ENCODE measurements at regions not wholly inside any gene's neighbourhood (a gene's known extent, or its start where the extent isn't known, plus 50 kb on each side); places are given as distances from the start of the nearest gene placed in this dataset.

DNA sequence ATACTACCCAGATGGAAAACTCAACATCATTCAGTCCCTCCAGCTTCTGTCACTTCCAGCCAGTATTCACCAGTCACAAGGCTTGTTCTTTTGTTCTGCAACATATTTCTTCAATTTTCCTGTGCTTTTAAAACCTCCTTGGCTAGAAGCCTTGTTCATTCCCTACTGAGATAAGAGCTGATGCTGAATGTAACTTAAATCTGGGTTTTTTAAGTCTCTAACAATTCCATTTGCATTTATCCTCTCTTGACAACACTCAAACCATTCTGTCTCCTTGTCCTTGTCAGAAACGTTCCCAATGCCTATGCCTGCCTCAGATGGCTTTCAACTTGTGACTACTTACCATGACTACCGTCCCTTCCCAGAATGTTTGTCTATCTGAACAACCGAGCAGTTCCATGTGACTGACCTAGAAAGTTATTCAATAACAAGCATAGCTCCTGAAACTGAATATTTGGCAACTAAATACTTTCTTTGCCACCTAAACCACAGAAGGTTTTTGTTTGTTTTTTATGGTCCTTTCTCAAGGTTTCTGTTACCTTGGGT is 682.9 kb upstream of the GALNTL6 start:
- no peak for DNase-seq

DNA sequence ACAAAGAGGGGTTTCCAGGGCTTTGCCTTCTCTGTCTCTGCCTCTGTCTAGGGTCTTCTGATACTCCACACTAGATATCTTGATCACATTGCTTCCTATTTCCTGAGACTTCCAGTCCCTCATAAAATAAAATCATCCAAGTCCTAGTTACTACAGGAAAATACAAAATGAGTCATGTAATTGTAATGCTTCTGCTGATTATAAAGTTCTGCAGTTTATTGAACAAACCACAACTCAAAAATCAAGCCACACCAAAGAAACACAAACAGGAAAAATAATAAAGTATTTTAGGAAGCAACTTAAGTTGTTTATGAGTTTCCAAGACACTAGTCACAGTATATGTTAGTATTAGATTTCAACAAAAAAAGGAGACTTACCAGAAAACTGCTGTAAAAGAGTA is 695.1 kb upstream of the GALNTL6 start:
- no peak for DNase-seq

DNA sequence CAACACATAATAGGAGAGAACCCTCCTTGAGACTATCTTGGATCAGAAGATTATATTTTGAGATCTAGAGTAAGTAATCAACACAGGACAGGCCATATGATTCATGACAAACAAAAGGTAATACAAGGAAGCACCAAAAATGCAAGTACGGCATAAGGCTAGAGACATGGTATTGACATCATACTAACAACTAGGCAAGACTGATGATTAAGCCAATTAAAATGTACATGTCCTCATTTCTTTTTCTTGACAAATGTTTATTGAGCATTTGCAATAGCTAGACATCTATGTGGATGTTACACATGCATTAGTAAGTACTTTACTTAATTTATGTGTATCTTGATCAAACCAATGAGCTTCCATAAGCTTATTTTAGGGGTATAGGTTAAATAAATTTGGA is 695.7 kb upstream of the GALNTL6 start:
- DNase-seq = no peak

DNA sequence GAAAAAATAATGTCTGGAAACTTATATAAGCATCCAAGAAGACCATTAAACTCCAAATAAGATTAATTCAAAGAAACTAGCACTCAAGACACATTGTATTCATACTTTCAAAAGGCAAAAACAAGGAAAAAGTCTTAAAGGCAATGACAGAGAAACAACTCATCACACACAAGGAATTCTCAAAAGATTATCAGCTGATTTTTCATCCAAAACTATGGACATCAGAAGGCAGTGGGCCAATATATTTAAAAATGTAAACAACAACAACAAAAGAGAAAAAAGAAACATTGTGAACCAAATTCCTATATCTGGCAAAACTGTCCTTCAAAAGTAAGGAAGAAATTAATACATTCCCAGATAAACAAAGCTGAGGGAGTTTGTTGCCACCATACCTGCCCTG is 711.4 kb upstream of the GALNTL6 start:
- no peak for DNase-seq

DNA sequence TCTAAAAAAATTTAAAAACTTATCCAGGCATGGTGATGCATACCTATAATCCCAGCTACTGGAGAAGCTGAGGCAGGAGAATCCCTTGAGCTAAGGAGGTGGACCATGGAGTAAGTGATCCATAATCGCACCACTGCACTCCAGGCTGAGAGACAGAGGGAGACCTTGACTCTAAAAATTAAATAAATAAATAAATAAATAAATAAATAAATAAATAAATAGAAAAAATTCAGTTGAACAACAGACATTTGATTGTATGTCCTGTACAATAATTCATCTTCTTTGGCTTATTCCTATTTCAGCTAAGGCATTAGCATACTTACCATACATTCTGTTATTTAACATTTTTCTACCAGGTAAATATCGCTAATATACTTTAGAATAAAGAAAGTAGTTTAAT is 726.1 kb upstream of the GALNTL6 start:
- DNase-seq = no peak

DNA sequence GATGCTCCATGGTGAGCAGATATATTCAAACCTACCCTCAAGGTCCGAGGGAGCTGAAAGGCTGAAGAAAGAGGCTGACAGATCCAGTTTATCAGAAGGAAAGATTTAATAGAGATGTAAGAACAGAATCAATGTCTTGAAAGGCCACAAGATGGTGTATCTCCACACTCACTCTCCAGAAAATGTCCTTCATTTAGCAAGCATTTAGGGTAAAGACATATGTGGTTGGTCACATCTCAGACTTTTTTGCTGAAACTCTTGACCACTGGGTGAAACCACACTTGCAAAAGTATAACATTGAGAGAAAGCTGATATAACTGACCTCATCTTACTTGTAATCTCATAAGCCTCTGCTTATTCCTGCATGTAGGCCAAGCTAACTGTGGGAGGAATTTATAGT is 745.8 kb upstream of the GALNTL6 start:
- no peak for DNase-seq

DNA sequence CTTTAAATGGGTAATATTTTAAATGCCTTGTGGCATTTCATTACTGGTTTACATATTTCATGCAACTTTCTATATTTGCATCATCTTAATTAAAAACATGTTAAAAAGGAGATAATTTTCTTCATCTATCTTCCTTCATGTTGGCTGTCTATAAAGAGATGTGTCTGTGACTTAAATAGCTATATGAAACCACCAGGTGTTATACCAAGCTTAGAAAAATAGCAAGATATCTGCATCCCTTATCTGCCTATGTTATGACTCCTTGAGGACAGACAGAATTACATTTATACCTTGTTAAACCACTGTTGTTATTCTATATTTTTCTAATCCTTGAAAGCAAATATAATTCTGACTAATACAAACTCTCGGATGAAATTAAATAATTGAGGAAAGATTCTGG is 763.8 kb upstream of the GALNTL6 start:
- DNase-seq = no peak

DNA sequence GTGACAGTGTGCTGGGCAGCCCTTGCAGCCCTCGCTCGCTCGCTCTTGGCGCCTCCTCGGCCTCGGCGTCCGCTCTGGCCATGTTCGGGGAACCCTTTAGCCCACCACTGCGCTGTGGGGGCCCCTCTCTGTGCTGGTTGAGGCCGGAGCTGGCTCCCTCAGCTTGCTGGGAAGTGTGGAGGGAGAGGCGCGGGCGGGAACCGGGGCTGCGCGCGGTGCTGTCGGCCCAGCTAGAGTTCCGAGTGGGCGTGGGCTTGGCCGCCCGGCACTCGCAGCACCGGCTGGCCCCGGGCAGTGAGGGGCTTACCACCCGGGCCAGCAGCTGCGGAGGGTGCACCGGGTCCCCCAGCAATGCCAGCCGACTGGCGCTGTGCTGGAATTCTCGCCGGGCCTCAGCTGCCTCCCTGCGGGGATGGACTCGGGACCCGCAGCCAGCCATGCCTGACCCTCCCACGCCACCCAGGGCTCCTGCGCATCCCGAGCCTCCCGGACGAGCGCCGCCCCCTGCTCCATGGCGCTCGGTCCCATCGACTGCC is 770.1 kb upstream of the GALNTL6 start:
- no peak for DNase-seq

DNA sequence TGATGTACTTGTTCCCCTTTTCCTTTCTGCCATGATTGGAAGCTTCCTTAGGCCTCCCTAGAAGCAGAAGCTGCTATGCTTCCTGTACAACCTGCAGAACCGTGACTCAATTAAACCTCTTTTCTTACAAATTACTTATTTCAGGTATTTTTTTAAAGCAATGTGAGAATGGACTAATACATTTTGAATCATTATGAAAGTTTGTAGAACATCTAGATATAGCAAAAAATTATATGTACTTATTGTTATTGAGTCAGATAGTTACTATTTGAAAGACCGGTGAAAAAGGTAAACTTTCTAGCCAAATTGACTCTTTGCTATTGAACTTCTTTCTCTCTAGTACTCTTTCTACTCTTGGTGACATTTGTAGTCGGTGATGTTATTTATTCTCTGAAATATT is 777.3 kb upstream of the GALNTL6 start:
- DNase-seq = no peak

DNA sequence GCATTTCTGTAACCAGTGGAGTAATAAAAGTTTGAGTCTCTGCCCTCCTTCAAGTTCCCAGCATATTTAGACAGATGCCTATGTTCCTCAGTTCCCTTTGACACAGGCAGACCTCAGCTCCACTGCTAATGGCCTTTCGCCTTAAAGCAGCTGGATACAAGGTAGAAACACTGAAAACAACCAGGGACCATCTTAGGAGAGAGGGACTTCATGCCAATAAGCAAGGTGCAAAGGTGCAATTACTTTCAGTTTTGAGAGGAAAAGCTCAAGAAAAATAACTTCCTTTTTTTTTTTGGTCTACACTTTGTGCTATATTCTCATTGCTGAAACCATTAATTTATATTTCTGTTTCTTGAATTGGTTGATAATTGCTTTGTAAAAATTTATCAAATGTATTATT is 781.9 kb upstream of the GALNTL6 start:
- DNase-seq = no peak

DNA sequence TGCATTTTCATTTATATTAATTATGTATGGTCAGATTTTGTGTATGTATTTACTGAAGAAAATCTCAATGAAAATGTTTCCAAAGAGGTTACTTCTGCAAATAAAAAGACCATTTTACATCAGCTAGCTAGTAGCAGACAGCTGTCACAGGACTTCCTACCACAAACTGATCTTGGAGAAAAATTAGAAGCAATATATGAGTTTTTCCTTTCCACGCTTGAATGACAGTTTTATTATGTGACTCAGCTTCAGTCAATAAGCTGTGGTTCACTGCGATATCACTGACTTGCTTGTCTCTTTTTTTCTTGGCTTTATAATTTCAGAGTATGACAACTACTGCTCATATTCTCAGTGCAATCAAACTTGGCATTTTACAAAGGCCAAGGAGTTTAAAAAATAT is 787.4 kb upstream of the GALNTL6 start:
- DNase-seq = peak; percentile 74 to 80

DNA sequence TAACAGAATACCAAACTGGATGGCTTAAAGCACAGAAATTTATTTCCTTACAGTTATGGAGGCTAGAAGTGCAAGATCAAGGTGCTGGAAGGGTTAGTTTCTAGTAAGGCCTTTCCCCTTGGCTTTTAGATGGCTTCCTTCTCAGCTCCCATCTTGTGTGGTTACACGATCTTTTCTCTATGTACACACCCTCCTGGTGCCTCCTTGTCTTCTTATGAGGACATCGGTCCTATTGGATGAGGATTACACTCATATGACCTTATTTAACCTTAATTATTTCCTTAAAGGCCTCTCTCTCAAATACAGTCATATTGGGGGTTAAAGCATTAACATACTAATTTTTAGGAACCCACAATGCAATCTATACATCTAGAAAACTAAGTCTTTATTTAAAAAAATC is 787.9 kb upstream of the GALNTL6 start:
- DNase-seq = peak in 1 of 2 experiments; percentile 35

DNA sequence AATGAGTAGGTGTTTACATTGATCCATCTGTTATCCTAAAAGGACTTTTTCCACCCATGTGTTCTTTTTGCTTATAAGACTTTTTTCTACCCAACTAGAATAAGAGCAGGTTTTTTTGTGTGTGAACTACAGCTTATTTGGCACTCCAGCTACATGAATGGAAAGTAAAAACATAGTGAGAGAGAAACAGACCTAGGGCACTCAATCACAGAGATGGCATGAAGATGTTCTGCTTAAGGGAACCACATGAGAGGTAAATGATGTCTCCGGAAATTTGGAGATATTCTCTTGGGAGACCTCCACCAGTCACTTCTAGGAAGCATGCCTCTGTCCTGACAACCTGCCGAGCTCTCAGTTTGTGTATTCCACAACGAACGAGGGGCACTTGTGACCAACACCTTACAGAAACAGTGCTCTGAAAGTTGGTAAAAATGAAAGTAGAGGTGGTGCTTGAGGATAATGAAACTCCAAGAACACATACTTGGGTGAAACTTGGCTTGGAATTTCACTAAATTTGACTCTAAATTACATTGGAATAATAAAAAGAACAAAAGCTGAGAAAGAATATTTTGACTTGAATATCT is 788.4 kb upstream of the GALNTL6 start:
- DNase-seq = no peak

DNA sequence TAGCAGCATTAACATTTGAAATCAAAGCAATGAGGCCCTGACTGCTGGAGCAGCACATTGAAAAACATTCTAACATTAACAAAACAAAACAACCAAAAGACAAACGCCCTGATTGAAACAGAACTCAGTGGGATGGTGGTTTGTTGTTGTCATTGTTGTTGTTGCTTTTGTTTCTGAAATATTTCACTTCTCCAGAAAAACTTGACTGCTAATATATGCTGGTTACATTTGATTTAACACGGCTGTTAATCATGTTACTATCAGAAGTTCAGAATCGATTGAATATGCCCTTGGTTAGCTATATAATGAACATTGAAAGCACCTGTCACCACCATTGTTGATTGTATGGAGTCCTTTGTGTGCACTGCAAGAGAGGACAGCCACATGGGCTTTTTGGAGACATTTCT is 790.4 kb upstream of the GALNTL6 start:
- no peak for DNase-seq

DNA sequence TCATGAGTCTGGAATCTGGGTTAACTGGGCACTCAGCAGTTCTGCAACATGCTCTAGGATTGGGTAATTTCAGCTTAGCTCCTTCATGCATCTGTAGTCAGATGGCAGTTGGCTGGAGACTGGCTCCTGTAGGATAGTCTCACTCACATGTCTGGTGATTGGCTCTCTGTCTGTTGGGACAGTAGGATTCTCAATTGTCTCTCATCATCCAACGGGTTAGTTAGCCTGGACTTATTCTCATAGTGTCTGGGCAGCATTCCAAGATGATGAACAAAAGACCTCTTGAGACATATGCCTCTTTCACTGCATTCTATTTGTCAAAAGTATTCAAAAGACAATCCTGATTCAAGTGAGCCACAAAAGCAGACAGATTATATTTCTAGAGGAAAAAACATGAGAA is 795.6 kb upstream of the GALNTL6 start:
- DNase-seq = no peak

DNA sequence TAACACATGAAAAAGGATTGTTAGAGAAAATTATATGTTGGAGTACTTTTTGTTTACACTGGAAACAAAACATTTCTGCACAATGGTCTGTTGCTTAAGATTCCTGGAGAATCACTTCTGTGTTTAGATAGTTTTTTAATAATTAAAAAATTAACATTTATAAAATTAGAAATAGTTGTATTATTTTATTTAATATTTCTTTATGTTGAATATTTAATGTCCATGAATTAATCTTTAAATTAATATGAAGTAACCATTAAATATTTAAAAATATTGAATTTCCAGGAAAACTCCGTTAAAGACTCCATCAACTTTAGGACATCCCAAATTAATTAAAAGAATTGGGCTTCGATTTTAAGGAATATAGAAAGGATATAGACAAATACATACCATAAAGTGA is 797.1 kb upstream of the GALNTL6 start:
- DNase-seq = no peak

DNA sequence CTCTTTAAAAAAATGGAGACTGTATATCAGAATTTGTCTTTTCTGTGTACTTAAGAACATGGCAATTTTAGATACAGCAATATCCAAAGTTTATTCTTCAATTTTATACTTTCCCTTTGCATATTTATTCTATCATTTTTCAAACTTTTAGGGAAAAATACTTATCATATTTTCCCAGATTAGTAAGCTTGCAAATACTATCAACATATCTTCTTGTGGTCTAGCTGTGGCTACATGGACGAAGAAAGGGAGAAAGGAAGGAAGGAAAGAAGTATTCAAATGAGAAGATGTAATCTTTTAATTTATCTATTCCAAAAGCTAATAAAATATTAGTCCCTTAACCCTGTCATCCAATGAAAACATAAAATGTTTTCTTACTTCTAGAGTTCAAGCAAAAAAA is 797.8 kb upstream of the GALNTL6 start:
- no peak for DNase-seq

DNA sequence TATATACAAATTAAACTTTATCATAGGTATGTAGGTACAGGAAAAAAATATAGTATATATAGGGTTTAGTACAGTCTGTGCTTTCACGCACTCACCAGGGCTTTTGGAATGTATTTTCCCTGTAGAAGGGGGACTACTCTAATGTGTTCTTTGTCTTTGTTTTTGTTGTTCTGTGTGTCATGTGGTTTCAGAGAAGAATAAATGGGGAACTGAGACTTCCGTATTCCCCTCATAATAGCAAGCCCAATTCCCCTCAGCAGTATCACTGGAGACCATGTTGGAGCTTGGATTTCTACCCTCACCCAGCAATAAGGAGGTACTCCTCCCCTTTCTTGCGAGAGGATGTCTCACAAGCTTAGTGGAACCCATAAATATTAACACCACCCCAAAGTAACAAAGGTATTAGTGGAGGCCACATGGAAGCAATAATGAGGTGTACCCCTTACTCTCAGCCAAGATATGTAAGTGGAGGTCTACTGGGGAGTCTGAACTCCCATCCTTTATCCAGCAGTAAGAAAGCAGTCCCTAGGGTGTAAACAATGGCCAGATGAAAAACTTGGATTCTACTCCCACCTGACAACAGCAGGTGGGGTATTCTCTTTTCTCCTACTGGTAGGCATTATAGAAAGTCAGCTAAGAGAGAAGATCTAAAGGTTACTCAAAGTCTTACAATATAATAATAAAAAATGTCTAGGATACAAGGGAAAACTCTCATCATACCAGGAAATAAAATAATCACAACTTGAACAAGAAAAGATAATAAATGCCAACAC is 805.4 kb upstream of the GALNTL6 start:
- no peak for DNase-seq

DNA sequence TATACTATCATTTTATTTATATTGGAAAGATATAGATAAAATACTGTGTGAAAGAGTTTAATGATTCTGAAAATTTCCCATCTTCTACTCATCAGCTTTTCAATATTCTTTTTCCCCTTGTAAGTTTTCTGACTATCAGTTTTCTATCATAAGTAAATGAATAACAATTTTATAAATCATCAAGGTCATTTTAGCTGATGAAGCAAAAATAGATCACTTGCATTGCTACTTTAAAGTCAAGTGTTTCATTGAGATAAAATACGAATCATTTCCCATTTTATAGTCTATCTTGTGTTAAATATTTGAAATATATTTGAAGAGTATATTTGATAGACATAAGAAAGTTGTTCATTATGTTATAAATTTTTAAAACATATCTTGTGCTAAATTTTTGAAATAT is 811.0 kb upstream of the GALNTL6 start:
- no peak for DNase-seq

DNA sequence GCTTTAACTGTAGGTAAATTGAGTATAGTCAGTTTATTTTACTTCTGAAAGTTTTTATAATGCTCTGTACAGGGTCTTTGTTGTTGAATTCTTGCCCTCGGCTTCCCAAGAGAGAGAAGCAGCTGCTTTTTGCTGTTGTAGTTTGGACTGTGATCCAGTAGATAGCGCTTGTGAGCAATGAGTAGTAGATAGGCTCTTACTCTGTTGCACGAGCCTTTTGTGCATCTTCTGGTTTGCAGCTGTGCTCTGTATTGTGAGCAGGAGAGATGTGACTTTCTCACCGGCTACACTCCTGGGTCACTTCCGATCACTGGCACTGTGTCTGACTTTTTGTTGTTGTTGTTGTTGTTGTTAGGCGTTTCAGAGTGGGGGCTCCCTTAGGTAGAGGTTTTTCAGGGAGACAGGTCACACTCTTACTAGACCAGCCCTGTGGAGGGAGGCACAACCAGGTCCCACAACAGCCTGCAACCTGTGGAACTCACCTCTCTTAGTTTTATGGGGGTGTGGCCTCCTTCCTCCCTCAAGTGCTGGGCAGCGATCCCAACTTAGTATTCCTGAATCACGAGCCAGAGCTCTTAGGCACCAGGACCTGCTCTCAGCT is 822.1 kb upstream of the GALNTL6 start:
- DNase-seq = peak; percentile 39 to 47

DNA sequence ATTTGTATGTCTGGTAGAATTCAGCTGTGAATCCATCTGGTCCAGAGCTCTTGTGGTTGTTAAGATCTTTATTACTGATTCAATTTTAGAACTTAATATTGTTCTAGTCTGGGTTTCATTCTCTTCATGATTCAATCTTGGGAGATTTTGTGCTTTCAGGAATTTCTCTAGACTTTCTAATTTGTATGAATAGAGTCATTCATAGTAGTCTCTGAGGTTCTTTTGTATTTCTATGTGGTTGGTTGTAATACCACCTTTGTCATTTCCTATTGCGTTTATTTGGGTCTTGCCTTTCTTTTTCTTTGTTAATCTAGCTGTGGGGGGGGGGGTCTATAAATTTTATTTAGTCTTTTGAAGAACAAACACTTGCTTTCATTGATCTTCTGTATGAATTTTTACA is 824.8 kb upstream of the GALNTL6 start:
- no peak for DNase-seq

DNA sequence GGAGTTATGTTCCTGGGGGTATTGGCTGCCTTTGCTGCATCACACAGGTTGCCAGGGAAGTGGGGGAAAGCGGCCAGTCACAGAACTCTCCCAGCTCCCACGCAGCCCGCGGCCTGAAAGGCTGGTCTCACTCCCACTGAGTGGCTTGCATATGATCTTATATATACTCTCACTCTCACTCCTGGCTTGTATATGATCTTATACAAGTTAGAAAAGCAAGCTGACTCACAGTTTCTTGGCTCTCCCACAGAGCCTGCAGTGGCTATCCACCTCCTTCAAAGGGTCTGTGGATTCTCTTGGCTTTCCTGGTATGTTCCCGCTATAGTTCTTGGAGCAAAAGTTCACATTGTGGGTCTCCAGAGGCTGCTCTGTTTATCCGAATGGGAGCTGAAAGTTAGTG is 833.5 kb upstream of the GALNTL6 start:
- DNase-seq = no peak

DNA sequence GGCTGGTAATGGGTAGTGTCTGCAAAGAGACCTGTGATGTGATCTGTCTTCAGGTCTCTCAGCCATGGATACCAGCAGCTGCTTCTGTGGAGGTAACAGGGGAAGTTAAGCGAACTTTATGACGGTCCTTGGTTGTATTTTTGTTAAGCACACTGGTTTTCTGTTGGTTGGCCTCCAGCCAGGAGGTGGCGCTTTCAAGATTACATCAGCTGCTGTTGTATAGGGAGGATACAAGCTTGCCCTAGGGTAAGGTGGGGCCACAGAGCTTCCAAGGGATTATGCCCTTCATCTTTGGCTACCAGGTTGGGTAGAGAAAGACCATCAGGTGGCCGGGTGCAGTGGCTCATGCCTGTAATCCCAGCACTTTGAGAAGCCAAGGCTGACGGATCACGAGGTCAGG is 834.2 kb upstream of the GALNTL6 start:
- no peak for DNase-seq

DNA sequence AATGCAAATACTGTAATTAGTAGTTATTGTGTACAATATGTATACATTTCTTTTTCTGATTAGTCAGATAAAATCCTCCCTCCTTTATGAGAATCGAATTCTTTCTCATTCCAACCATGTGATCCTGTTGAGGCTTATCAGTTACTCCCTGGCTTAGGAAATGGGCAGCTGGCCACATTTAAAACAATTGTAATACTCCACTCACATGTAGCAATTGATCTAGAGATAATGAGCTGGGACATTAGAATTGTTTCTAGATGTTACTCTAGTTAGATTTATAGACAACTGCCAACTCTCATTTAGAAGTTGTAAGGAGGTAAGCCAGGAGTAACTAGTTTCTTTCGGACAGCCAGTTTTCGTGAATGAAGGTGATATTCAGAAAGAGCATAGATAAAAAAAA is 859.3 kb upstream of the AADAT start:
- DNase-seq = no peak

All from AML-193 (cell line).